SK-N-SH treated with all-trans-retinoic acid at 6 μM for 48 hours (cell line): ENCODE measurements at regions not wholly inside any gene's neighbourhood (a gene's known extent, or its start where the extent isn't known, plus 50 kb on each side); places are given as distances from the start of the nearest gene placed in this dataset.

Experiments
- ATAC-seq: fragments of 200-7000 bp; cut with Tn5 transposase; 3 replicates; pipeline ENCODE4 v1.9.1; 2020; ENCODE audit warnings: mild to moderate bottlenecking, moderate library complexity
- ARNTL ChIP-seq: fragments of 450-650 bp; formaldehyde crosslinking; IDR thresholded peaks from 2 replicates; pipeline ENCODE4 v1.5.0; 2020; ENCODE audit warnings: low read depth, mild to moderate bottlenecking, moderate library complexity, borderline replicate concordance
- BACH2 ChIP-seq: fragments of 250-450 bp; sonication (Bioruptor Pico); IDR thresholded peaks from 2 replicates; pipeline ENCODE4 v1.9.0; 2021; ENCODE audit warnings: mild to moderate bottlenecking, borderline replicate concordance
- CREB5 ChIP-seq: fragments of 250-450 bp; sonication (Bioruptor Pico); IDR thresholded peaks from 2 replicates; pipeline ENCODE4 v1.5.1; 2020; ENCODE audit warnings: low read depth, mild to moderate bottlenecking, moderate library complexity
- CSDC2 ChIP-seq: fragments of 250-450 bp; sonication (Bioruptor Pico); IDR thresholded peaks from 2 replicates; pipeline ENCODE4 v1.5.0; 2020; ENCODE audit warnings: mild to moderate bottlenecking, moderate library complexity
- CSRNP3 ChIP-seq: fragments of 250-450 bp; sonication (Bioruptor Pico); IDR thresholded peaks from 2 replicates; pipeline ENCODE4 v1.5.1; 2021; ENCODE audit warnings: mild to moderate bottlenecking, moderate library complexity
- ESRRG ChIP-seq: fragments of 250-450 bp; sonication (Bioruptor Pico); IDR thresholded peaks from 2 replicates; pipeline ENCODE4 v1.6.1; 2021; ENCODE audit warnings: mild to moderate bottlenecking
- GLIS3 ChIP-seq: fragments of 250-450 bp; sonication (Bioruptor Pico); IDR thresholded peaks from 2 replicates; pipeline ENCODE4 v1.5.0; 2020; ENCODE audit warnings: mild to moderate bottlenecking, moderate library complexity
- ISL1 ChIP-seq: fragments of 250-450 bp; sonication (Bioruptor Pico); IDR thresholded peaks from 2 replicates; pipeline ENCODE4 v2.1.2; 2022; ENCODE audit warnings: mild to moderate bottlenecking, moderate library complexity
- POU6F1 ChIP-seq: fragments of 250-450 bp; sonication (Bioruptor Pico); IDR thresholded peaks from 2 replicates; pipeline ENCODE4 v1.8.0; 2021; ENCODE audit warnings: low read depth, mild to moderate bottlenecking, moderate library complexity, borderline replicate concordance
- PPARA ChIP-seq: fragments of 250-450 bp; sonication (Bioruptor Pico); IDR thresholded peaks from 2 replicates; pipeline ENCODE4 v1.5.0; 2020; ENCODE audit warnings: mild to moderate bottlenecking, borderline replicate concordance
- SNAI2 ChIP-seq: fragments of 250-450 bp; sonication (Bioruptor Pico); IDR thresholded peaks from 2 replicates; pipeline ENCODE4 v1.5.0; 2020; ENCODE audit warnings: mild to moderate bottlenecking, moderate library complexity
- TCF4 ChIP-seq: fragments of 250-450 bp; sonication (Bioruptor Pico); IDR thresholded peaks from 2 replicates; pipeline ENCODE4 v1.8.0; 2021; ENCODE audit warnings: mild to moderate bottlenecking, moderate library complexity, borderline replicate concordance
- TOX ChIP-seq: fragments of 250-450 bp; sonication (Bioruptor Pico); IDR thresholded peaks from 2 replicates; pipeline ENCODE4 v1.8.0; 2021; ENCODE audit warnings: mild to moderate bottlenecking, moderate library complexity, borderline replicate concordance
- ZFP3 ChIP-seq: fragments of 250-450 bp; sonication (Bioruptor Pico); IDR thresholded peaks from 2 replicates; pipeline ENCODE4 v1.5.0; 2020; ENCODE audit warnings: mild to moderate bottlenecking, moderate library complexity
- ZNF565 ChIP-seq: fragments of 450-650 bp; formaldehyde crosslinking; conservative IDR thresholded peaks from 2 replicates; pipeline ENCODE4 v1.5.0; 2020; ENCODE audit warnings: low read depth, mild to moderate bottlenecking, moderate library complexity
- ZNF70 ChIP-seq: fragments of 450-650 bp; formaldehyde crosslinking; IDR thresholded peaks from 2 replicates; pipeline ENCODE4 v1.5.0; 2020; ENCODE audit warnings: mild to moderate bottlenecking, moderate library complexity
- ZNF8 ChIP-seq: fragments of 450-650 bp; formaldehyde crosslinking; IDR thresholded peaks from 2 replicates; pipeline ENCODE4 v1.5.0; 2020; ENCODE audit warnings: mild to moderate bottlenecking, moderate library complexity
- TF ChIP-seq, protein P1 (sequence below): fragments of 250-450 bp; sonication (Bioruptor Pico); IDR thresholded peaks from 2 replicates; pipeline ENCODE4 v1.8.0; 2020; ENCODE audit warnings: mild to moderate bottlenecking, moderate library complexity, borderline replicate concordance

- no peak for ATAC-seq
- no peak for TF ChIP-seq TCF4
- no peak for TF ChIP-seq ESRRG
- TF ChIP-seq, protein P1, sequence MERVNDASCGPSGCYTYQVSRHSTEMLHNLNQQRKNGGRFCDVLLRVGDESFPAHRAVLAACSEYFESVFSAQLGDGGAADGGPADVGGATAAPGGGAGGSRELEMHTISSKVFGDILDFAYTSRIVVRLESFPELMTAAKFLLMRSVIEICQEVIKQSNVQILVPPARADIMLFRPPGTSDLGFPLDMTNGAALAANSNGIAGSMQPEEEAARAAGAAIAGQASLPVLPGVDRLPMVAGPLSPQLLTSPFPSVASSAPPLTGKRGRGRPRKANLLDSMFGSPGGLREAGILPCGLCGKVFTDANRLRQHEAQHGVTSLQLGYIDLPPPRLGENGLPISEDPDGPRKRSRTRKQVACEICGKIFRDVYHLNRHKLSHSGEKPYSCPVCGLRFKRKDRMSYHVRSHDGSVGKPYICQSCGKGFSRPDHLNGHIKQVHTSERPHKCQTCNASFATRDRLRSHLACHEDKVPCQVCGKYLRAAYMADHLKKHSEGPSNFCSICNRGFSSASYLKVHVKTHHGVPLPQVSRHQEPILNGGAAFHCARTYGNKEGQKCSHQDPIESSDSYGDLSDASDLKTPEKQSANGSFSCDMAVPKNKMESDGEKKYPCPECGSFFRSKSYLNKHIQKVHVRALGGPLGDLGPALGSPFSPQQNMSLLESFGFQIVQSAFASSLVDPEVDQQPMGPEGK, result no peak
- no peak for TF ChIP-seq CREB5 (CRISPR knock-in tag)
- no peak for TF ChIP-seq ZNF70 (CRISPR knock-in tag)
- no peak for TF ChIP-seq ARNTL
- TF ChIP-seq POU6F1, result no peak
- TF ChIP-seq ZFP3, result no peak
- no peak for TF ChIP-seq CSDC2 (CRISPR knock-in tag)
These were observed 60.9 kb upstream of the FUT8 start for GRCh38 chr14:65351493-65352194.

GRCh38 chr14:65352964-65353530 lies 59.5 kb upstream of the FUT8 start:
- TF ChIP-seq PPARA (CRISPR knock-in tag) (no peak), CREB5 (CRISPR knock-in tag) (no peak), ZNF70 (CRISPR knock-in tag) (no peak), CSDC2 (CRISPR knock-in tag) (no peak), SNAI2 (CRISPR knock-in tag) (no peak), GLIS3 (CRISPR knock-in tag) (no peak), ZNF565 (CRISPR knock-in tag) (no peak), TCF4 (no peak), ZNF8 (no peak), POU6F1 (no peak), CSRNP3 (no peak), BACH2 (no peak), TOX (no peak), ISL1 (no peak)
- TF ChIP-seq, protein P1, result no peak
- ATAC-seq, result peak; percentile 70

DNA sequence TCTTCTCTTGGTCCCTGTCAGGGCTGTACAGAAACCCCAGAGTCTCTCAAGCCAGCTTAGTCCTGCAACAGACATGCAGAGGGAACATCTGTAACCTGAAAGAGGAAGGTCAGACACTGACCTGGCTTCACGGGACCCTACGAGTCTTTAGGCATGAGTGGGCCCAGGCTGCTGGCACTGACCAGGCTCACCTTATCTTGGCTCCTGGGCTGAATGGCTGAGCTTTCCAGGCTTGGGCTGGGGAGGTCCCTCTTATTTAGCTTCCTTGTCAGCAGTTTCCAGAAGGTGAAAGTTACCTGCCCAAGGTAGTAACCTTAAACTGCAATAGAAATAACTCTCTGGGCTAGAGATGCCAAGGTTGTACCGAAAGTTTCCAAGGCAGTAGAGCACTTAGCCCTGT lies 58.4 kb upstream of the FUT8 start:
- no peak for ATAC-seq
- TF ChIP-seq, protein P1, result no peak
- TF ChIP-seq CREB5 (CRISPR knock-in tag), result no peak
- TF ChIP-seq CSRNP3, result no peak
